OCI-LY1 (cell line): ENCODE measurements at regions not wholly inside any gene's neighbourhood (a gene's known extent, or its start where the extent isn't known, plus 50 kb on each side); places are given as distances from the start of the nearest gene placed in this dataset.

Experiments used
- H2AFZ ChIP-seq: fragments of 200-600 bp; sonication (generic), shearing (Covaris generic); 2 replicates; pipeline ENCODE4 v1.6.0; 2014; ENCODE audit warnings: antibody characterized with exemption, mild to moderate bottlenecking, low read length
- H3F3A ChIP-seq: fragments of 200-600 bp; sonication (generic), shearing (Covaris generic); 2 replicates; pipeline ENCODE4 v1.6.0; 2014; ENCODE audit warnings: mild to moderate bottlenecking, antibody characterized with exemption, low read length, moderate library complexity; ENCODE audit not compliant: insufficient read depth
- H3K27ac ChIP-seq: fragments of 200-600 bp; sonication (generic); 2 replicates; pipeline ENCODE4 v1.5.1; 2014; ENCODE audit warnings: low read length, mixed run types, mild to moderate bottlenecking, low read depth; ENCODE audit not compliant: poor library complexity, severe bottlenecking
- H3K27me3 ChIP-seq: fragments of 200-600 bp; sonication (generic); 2 replicates; pipeline ENCODE4 v1.6.0; 2014; ENCODE audit warnings: antibody characterized with exemption, mild to moderate bottlenecking, low read length, moderate library complexity; ENCODE audit not compliant: insufficient read depth
- H3K36me3 ChIP-seq: fragments of 200-600 bp; sonication (generic); 2 replicates; pipeline ENCODE4 v1.6.1; 2014; ENCODE audit warnings: mild to moderate bottlenecking, antibody characterized with exemption, low read length, moderate library complexity, mixed read lengths; ENCODE audit not compliant: insufficient read depth
- H3K4me1 ChIP-seq: fragments of 200-600 bp; sonication (generic); 2 replicates; pipeline ENCODE4 v1.5.1; 2014; ENCODE audit warnings: mild to moderate bottlenecking, low read length, moderate library complexity; ENCODE audit not compliant: insufficient read depth, severe bottlenecking
- H3K4me2 ChIP-seq: fragments of 200-600 bp; sonication (generic), shearing (Covaris generic); 2 replicates; pipeline ENCODE4 v1.6.1; 2014; ENCODE audit warnings: low read length
- H3K4me3 ChIP-seq: fragments of 200-600 bp; sonication (generic); 2 replicates; pipeline ENCODE4 v1.5.1; 2014; ENCODE audit warnings: low read length, low read depth, mild to moderate bottlenecking, mixed read lengths; ENCODE audit not compliant: poor library complexity, severe bottlenecking
- H3K79me2 ChIP-seq: fragments of 200-600 bp; shearing (Covaris generic); 2 replicates; pipeline ENCODE4 v1.6.1; 2016; ENCODE audit warnings: mixed run types, low read length, mixed read lengths; ENCODE audit not compliant: insufficient read depth
- H3K9ac ChIP-seq: fragments of 200-600 bp; sonication (generic), shearing (Covaris generic); 2 replicates; pipeline ENCODE4 v1.6.1; 2014; ENCODE audit warnings: mild to moderate bottlenecking, low read length, mixed read lengths
- H3K9me2 ChIP-seq: fragments of 200-600 bp; sonication (generic), shearing (Covaris generic); 2 replicates; pipeline ENCODE4 v1.6.1; 2014; ENCODE audit warnings: low read depth, mild to moderate bottlenecking, low read length, mixed read lengths
- H3K9me3 ChIP-seq: fragments of 200-600 bp; shearing (Covaris generic); 2 replicates; pipeline ENCODE4 v1.6.1; 2014; ENCODE audit warnings: low read length, mixed read lengths
- H4K20me1 ChIP-seq: fragments of 200-600 bp; sonication (generic), shearing (Covaris generic); 2 replicates; pipeline ENCODE4 v1.6.0; 2016; ENCODE audit warnings: mild to moderate bottlenecking, low read length; ENCODE audit not compliant: insufficient read depth
- EZH2 ChIP-seq: fragments of 200-600 bp; sonication (generic), shearing (Covaris generic); IDR thresholded peaks from 2 replicates; pipeline ENCODE4 v1.8.0; 2017; ENCODE audit warnings: borderline replicate concordance, mixed run types, mild to moderate bottlenecking, antibody characterized with exemption, low read length, moderate library complexity, mixed read lengths
- TF ChIP-seq, protein P1 (sequence below): fragments of 200-600 bp; sonication (generic), shearing (Covaris generic); IDR thresholded peaks from 2 replicates; pipeline ENCODE4 v1.5.1; 2017; ENCODE audit warnings: mild to moderate bottlenecking, antibody characterized with exemption, low read length, moderate library complexity, mixed read lengths

DNA sequence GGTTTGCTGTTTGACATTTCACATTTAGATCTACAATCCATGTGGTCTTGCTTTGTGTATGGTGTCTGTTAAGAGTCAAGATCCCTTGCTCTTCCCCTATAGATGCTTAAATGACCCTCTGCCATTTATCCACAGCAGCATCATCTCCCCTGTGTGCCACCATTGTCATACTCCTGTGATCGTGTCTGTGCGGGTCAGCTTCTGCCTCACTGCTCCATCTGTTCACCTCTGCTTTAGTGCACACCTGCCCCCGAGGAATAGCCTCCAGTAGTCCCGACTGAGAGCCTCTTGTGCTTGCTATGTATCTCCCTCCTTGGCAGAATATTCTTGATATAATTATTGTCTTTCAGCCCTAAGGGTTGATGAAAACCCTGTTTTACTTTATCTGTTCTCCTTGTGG lies 551.2 kb downstream of the CDH26 start:
- Histone ChIP-seq H3K79me2 (no peaks in the 10 kb centered on the region), H3K4me1 (no peaks in the 10 kb centered on the region), H3K27me3 (no peaks in the 10 kb centered on the region), H2AFZ (no peak overlapping the region), H3F3A (no peaks in the 10 kb centered on the region), H3K9me2 (no peaks in the 10 kb centered on the region), H3K9me3 (no peaks in the 10 kb centered on the region), H3K4me3 (no peak overlapping the region), H3K4me2 (no peak overlapping the region), H3K36me3 (no peaks in the 10 kb centered on the region), H4K20me1 (no peaks in the 10 kb centered on the region), H3K27ac (no peak overlapping the region), H3K9ac (no peak overlapping the region)
- TF ChIP-seq EZH2 = no peak
- TF ChIP-seq, protein P1, sequence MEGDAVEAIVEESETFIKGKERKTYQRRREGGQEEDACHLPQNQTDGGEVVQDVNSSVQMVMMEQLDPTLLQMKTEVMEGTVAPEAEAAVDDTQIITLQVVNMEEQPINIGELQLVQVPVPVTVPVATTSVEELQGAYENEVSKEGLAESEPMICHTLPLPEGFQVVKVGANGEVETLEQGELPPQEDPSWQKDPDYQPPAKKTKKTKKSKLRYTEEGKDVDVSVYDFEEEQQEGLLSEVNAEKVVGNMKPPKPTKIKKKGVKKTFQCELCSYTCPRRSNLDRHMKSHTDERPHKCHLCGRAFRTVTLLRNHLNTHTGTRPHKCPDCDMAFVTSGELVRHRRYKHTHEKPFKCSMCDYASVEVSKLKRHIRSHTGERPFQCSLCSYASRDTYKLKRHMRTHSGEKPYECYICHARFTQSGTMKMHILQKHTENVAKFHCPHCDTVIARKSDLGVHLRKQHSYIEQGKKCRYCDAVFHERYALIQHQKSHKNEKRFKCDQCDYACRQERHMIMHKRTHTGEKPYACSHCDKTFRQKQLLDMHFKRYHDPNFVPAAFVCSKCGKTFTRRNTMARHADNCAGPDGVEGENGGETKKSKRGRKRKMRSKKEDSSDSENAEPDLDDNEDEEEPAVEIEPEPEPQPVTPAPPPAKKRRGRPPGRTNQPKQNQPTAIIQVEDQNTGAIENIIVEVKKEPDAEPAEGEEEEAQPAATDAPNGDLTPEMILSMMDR = no peak

DNA sequence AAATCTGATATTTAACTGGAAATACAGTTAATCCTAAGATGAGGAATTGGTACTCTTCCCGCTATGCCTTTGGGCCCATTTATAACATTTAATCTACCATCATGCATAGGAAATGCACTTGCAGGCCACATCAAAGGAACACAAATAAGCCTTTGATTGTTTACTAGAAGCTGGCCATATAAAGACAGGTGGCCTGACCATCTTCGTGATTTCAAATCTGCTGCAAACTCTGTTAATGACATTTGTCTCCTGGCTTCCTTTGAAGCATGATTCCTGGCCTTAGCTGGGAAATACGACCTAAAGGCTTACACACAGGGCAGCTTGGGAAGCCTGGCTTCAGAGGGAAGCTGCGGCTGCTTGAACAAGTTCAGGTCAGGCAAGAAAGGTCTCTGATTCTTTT lies 552.1 kb downstream of the CDH26 start:
- Histone ChIP-seq H3K9me3 (no peaks in the 10 kb centered on the region), H4K20me1 (no peaks in the 10 kb centered on the region), H3K9me2 (no peaks in the 10 kb centered on the region), H3K9ac (no peak overlapping the region), H2AFZ (no peak overlapping the region), H3K79me2 (no peaks in the 10 kb centered on the region), H3K4me2 (no peak overlapping the region), H3F3A (no peaks in the 10 kb centered on the region), H3K27ac (no peak overlapping the region), H3K27me3 (no peaks in the 10 kb centered on the region), H3K36me3 (no peaks in the 10 kb centered on the region), H3K4me1 (no peaks in the 10 kb centered on the region), H3K4me3 (no peak overlapping the region)
- no peak for TF ChIP-seq EZH2
- TF ChIP-seq, protein P1 = no peak

DNA sequence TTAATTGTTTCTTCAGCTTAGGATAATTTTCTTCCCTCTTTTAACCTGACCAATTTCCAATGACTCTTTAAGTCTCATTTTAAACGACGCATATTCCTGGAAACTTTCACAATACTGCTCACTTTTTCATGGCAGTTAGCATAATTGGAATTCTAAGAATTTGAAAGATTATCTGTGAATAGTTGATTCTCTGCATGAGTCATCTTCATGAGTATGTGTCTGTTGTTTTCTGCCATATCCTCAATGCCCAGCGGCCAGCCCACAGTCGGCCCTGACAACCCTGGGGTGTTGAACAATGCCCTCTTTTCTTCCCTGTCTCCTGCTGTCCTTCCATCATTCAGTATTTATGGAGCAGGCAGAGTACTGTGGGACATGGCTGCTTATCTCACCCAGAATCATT lies 554.2 kb downstream of the CDH26 start:
- TF ChIP-seq, protein P1 = no peak
- TF ChIP-seq EZH2 = no peak
- no peak overlapping the region for H3K27ac ChIP-seq
- no peaks in the 10 kb centered on the region for H3K79me2 ChIP-seq
- H3F3A ChIP-seq = no peaks in the 10 kb centered on the region
- H3K36me3 ChIP-seq = no peaks in the 10 kb centered on the region
- no peaks in the 10 kb centered on the region for H3K9me3 ChIP-seq
- no peak overlapping the region for H3K4me2 ChIP-seq
- H3K9me2 ChIP-seq = no peaks in the 10 kb centered on the region
- no peak overlapping the region for H3K4me3 ChIP-seq
- H3K9ac ChIP-seq = no peak overlapping the region
- H2AFZ ChIP-seq = no peak overlapping the region
- no peaks in the 10 kb centered on the region for H3K4me1 ChIP-seq
- H4K20me1 ChIP-seq = no peaks in the 10 kb centered on the region
- no peaks in the 10 kb centered on the region for H3K27me3 ChIP-seq
